ENCODE measurements at regions not wholly inside any gene's neighbourhood (a gene's known extent, or its start where the extent isn't known, plus 50 kb on each side); places are given as distances from the start of the nearest gene placed in this dataset.

GRCh38 chr1:101122452-101123166, 97.0 kb upstream of the DPH5 start:
- Histone ChIP-seq H3K36me3 (ENCODE audit: low read depth, missing control alignments) (no peaks in the 10 kb centered on the region), H3K27me3 (no peaks in the 10 kb centered on the region), H3K9me3 (no peaks in the 10 kb centered on the region), H3K4me3 (no peak overlapping the region), H3K27ac (no peak overlapping the region), H3K4me1 (no peaks in the 10 kb centered on the region)
- no peak for DNase-seq
- TF ChIP-seq POLR2A (IDR thresholded peaks at IDR 0.05) (no peak), CTCF (IDR thresholded peaks at IDR 0.05) (no peak)
- 79 to 83% methylated on average over 8 of the region's 8 CpGs for WGBS, 2 donors
- intact Hi-C loops (cut with DNase I; ENCODE audit: low total_unique reads) = no loop called here

GRCh38 chr1:101121975-101122374, 96.4 kb upstream of the DPH5 start:
- Histone ChIP-seq H3K4me1 (no peaks in the 10 kb centered on the region), H3K36me3 (ENCODE audit: low read depth, missing control alignments) (no peaks in the 10 kb centered on the region), H3K9me3 (no peaks in the 10 kb centered on the region), H3K27me3 (no peaks in the 10 kb centered on the region), H3K27ac (no peak overlapping the region), H3K4me3 (no peak overlapping the region)
- DNase-seq = no peak
- WGBS, 2 donors = 58 to 67% methylated on average over 2 of the region's 2 CpGs
- no peak for TF ChIP-seq POLR2A (IDR thresholded peaks at IDR 0.05)
- intact Hi-C loops (cut with DNase I; ENCODE audit: low total_unique reads) = no loop called here

- Histone ChIP-seq H3K4me1 (no peaks in the 10 kb centered on the region), H3K27ac (no peak overlapping the region), H3K36me3 (ENCODE audit: low read depth, missing control alignments) (no peaks in the 10 kb centered on the region), H3K4me3 (no peak overlapping the region), H3K9me3 (no peaks in the 10 kb centered on the region), H3K27me3 (no peaks in the 10 kb centered on the region)
- no peak for TF ChIP-seq CTCF (IDR thresholded peaks at IDR 0.05)
- no peak for TF ChIP-seq POLR2A (IDR thresholded peaks at IDR 0.05)
- 83 to 86% methylated on average over 1 of the region's 1 CpG for WGBS, 2 donors
- DNase-seq = no peak
- intact Hi-C loops (cut with DNase I; ENCODE audit: low total_unique reads) = no loop called here
These were observed 95.9 kb upstream of the DPH5 start for GRCh38 chr1:101121504-101121903.

GRCh38 chr1:101120868-101121267, 95.3 kb upstream of the DPH5 start:
- TF ChIP-seq CTCF (IDR thresholded peaks at IDR 0.05) (no peak), POLR2A (IDR thresholded peaks at IDR 0.05) (no peak)

GRCh38 chr1:101119289-101119688, 93.7 kb upstream of the DPH5 start:
- Histone ChIP-seq H3K36me3 (ENCODE audit: low read depth, missing control alignments) (no peaks in the 10 kb centered on the region), H3K9me3 (no peaks in the 10 kb centered on the region), H3K27ac (no peak overlapping the region), H3K4me1 (no peaks in the 10 kb centered on the region), H3K4me3 (no peak overlapping the region), H3K27me3 (no peaks in the 10 kb centered on the region)
- no peak for TF ChIP-seq POLR2A (IDR thresholded peaks at IDR 0.05)
- TF ChIP-seq CTCF (IDR thresholded peaks at IDR 0.05) = no peak
- DNase-seq = no peak
- 48 to 72% methylated on average over 4 of the region's 4 CpGs for WGBS, 2 donors
- intact Hi-C loops (cut with DNase I; ENCODE audit: low total_unique reads) = no loop called here

More at GRCh38 chr1:101120868-101121267, 95.3 kb upstream of the DPH5 start:
- Histone ChIP-seq H3K9me3 (no peaks in the 10 kb centered on the region), H3K4me1 (no peaks in the 10 kb centered on the region), H3K27ac (no peak overlapping the region), H3K27me3 (no peaks in the 10 kb centered on the region), H3K4me3 (no peak overlapping the region), H3K36me3 (ENCODE audit: low read depth, missing control alignments) (no peaks in the 10 kb centered on the region)
- DNase-seq = no peak
- intact Hi-C loops (cut with DNase I; ENCODE audit: low total_unique reads) = no loop called here
